ENCODE measurements at regions not wholly inside any gene's neighbourhood (a gene's known extent, or its start where the extent isn't known, plus 50 kb on each side); places are given as distances from the start of the nearest gene placed in this dataset.
A peak's percentile ranks its signal among the peaks of the same experiment; 100 is the strongest.

- ChIA-PET CTCF (ENCODE audit: unreplicated experiment) (no interaction called here), POLR2A (interaction anchor here (0.7 to 2.5 kb wide), 4 partner anchors 8 to 33 kb away, joined by 3 to 9 read pairs (median 3); no protein-coding TSS in a partner anchor)
- Histone ChIP-seq H3K4me2 (ENCODE audit: low read length) (peak overlapping the region; percentile 44), H3K36me3 (ENCODE audit: insufficient read depth, low read length) (no peaks in the 10 kb centered on the region; the same call in 1 of the 2 replicates), H3K4me1 (ENCODE audit: insufficient read depth, low read length, poor library complexity, severe bottlenecking) (peaks cover 30% of the 10 kb centered on the region), H2AFZ (ENCODE audit: low read length) (peak overlapping the region; percentile 62; the same call in 1 of the 2 replicates), H3K9me3 (ENCODE audit: low read length) (peaks cover 6% of the 10 kb centered on the region; the same call in 1 of the 2 replicates), H3K9me2 (ENCODE audit: insufficient read depth, low read length) (no peaks in the 10 kb centered on the region), H3K79me2 (ENCODE audit: insufficient read depth, low read depth, low read length) (no peaks in the 10 kb centered on the region), H4K20me1 (ENCODE audit: insufficient read depth, low read length) (no peaks in the 10 kb centered on the region), H3K4me3 (ENCODE audit: low read depth, low read length, poor library complexity, severe bottlenecking) (peak overlapping the region; percentile 2), H3K27ac (ENCODE audit: low read depth, low read length, poor library complexity, severe bottlenecking) (peak overlapping the region; percentile 0)
- intact Hi-C loops (cut with micrococcal nuclease; ENCODE audit: unreplicated experiment), result no loop called here
- TF ChIP-seq EZH2phosphoT487 (IDR thresholded peaks at IDR 0.05; ENCODE audit: borderline replicate concordance, low read depth, low read length) (no peak), CTCF (conservative IDR thresholded peaks at IDR 0.05; ENCODE audit: low read length) (no peak)
- no TSS peak for BruUV-seq (replicated peaks)
- no peak for DNase-seq (ENCODE audit: low spot score)
Observed at GRCh38 chr12:14307004-14307403, 58.5 kb upstream of the ATF7IP start.

- BruUV-seq (replicated peaks), result no TSS peak
- POLR2A ChIA-PET, result interaction anchor here (0.6 to 1.7 kb wide), 4 partner anchors 14 to 61 kb away, joined by 3 to 5 read pairs (median 4); no protein-coding TSS in a partner anchor
- Histone ChIP-seq H2AFZ (ENCODE audit: low read length) (no peak overlapping the region), H4K20me1 (ENCODE audit: insufficient read depth, low read length) (no peaks in the 10 kb centered on the region), H3K79me2 (ENCODE audit: insufficient read depth, low read depth, low read length) (no peaks in the 10 kb centered on the region), H3K27ac (ENCODE audit: low read depth, low read length, poor library complexity, severe bottlenecking) (no peak overlapping the region), H3K4me2 (ENCODE audit: low read length) (no peak overlapping the region), H3K9me3 (ENCODE audit: low read length) (peaks cover 6% of the 10 kb centered on the region; the same call in 1 of the 2 replicates), H3K4me3 (ENCODE audit: low read depth, low read length, poor library complexity, severe bottlenecking) (no peak overlapping the region), H3K36me3 (ENCODE audit: insufficient read depth, low read length) (no peaks in the 10 kb centered on the region; the same call in 1 of the 2 replicates), H3K9me2 (ENCODE audit: insufficient read depth, low read length) (no peaks in the 10 kb centered on the region), H3K4me1 (ENCODE audit: insufficient read depth, low read length, poor library complexity, severe bottlenecking) (peaks cover 30% of the 10 kb centered on the region)
- CTCF ChIA-PET (ENCODE audit: unreplicated experiment), result interaction anchor here (1.0 kb wide), 1 partner anchor 462 kb away, joined by 3 read pairs; a partner anchor contains a TSS
- no peak for TF ChIP-seq EZH2phosphoT487 (IDR thresholded peaks at IDR 0.05; ENCODE audit: borderline replicate concordance, low read depth, low read length)
- TF ChIP-seq CTCF (conservative IDR thresholded peaks at IDR 0.05; ENCODE audit: low read length), result no peak
- DNase-seq (ENCODE audit: low spot score), result no peak
- intact Hi-C loops (cut with micrococcal nuclease; ENCODE audit: unreplicated experiment), result no loop called here
Observed at GRCh38 chr12:14308516-14308915, 57.0 kb upstream of the ATF7IP start.

DNA sequence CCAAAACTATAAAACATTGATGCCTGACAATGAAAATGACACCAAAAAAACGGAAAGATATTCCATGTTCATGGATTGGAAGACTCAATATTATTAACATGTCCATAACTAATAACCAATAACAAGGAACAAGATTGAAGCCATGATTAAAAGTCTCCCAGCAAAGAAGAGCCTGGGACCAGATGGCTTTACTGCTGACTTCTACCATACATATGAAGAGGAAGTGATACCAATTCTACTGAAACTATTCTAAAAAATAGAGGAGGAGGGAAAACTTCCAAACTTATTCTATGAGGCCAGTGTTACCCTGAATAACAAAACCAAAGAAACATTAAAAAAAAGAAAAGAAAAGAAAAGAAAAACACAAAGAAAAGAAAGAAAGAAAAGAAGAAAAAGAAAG, 54.6 kb upstream of the ATF7IP start:
- POLR2A ChIA-PET, result interaction anchor here (0.6 kb wide), 1 partner anchor 37 kb away, joined by 3 read pairs; no protein-coding TSS in a partner anchor

More for the DNA sequence above, 54.6 kb upstream of the ATF7IP start:
- Histone ChIP-seq H3K4me3 (ENCODE audit: low read depth, low read length, poor library complexity, severe bottlenecking) (no peak overlapping the region), H3K79me2 (ENCODE audit: insufficient read depth, low read depth, low read length) (no peaks in the 10 kb centered on the region), H3K4me2 (ENCODE audit: low read length) (peak overlapping the region; percentile 47), H3K9me2 (ENCODE audit: insufficient read depth, low read length) (no peaks in the 10 kb centered on the region), H3K9me3 (ENCODE audit: low read length) (peaks cover 16% of the 10 kb centered on the region; the same call in 1 of the 2 replicates), H3K36me3 (ENCODE audit: insufficient read depth, low read length) (peaks cover 12% of the 10 kb centered on the region), H3K27ac (ENCODE audit: low read depth, low read length, poor library complexity, severe bottlenecking) (no peak overlapping the region), H3K4me1 (ENCODE audit: insufficient read depth, low read length, poor library complexity, severe bottlenecking) (peaks cover 45% of the 10 kb centered on the region), H4K20me1 (ENCODE audit: insufficient read depth, low read length) (no peaks in the 10 kb centered on the region), H2AFZ (ENCODE audit: low read length) (peak overlapping the region; percentile 8; the same call in 1 of the 2 replicates)
- CTCF ChIA-PET (ENCODE audit: unreplicated experiment), result no interaction called here
- intact Hi-C loops (cut with micrococcal nuclease; ENCODE audit: unreplicated experiment), result no loop called here
- TSS peak; percentile 41 for BruUV-seq (replicated peaks)
- TF ChIP-seq CTCF (conservative IDR thresholded peaks at IDR 0.05; ENCODE audit: low read length) (no peak), EZH2phosphoT487 (IDR thresholded peaks at IDR 0.05; ENCODE audit: borderline replicate concordance, low read depth, low read length) (no peak)
- peak; percentile 30 for DNase-seq (ENCODE audit: low spot score)
